ENCODE measurements at regions not wholly inside any gene's neighbourhood (a gene's known extent, or its start where the extent isn't known, plus 50 kb on each side); places are given as distances from the start of the nearest gene placed in this dataset.
"Not testable (repeated sequence)": the region's sequence is repeated elsewhere in the genome, so short reads cannot be mapped to it uniquely, and the experiment has no call there.

DNA sequence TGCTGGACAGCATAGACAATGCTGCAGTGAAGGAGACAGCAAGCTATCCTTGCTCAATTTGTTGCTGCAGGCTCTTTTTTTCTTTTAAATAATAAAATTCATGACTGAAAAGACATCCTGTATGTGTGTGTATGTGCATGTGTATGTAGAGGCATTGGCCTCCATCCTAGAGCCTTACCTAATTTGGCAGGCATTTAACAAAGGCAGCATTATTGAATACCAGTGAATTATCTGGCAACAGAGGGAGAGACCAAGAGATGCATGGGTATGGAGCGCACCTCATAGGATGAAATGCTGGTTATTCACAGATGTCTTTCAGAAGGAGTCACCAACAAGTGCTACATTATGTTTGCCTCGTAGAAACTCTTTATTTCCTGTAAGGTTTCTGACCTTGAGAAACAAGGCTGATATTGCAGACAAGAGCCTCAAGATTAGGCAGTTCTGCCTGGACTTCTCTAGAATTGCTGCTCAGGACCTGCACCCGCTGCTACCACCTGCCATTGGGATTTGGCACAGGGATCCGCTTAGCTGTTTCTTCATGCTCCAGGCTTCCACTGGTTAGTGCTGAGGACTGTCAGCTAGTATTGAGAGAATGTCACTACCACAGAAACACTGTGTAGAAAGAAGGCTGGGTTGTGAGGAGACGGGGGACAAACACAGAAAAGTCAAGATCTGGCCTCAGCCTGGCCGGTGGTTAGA, 247.7 kb upstream of the RFX3 start:
- no peak for DNase-seq (ENCODE audit: low read depth in 2 of 2)

DNA sequence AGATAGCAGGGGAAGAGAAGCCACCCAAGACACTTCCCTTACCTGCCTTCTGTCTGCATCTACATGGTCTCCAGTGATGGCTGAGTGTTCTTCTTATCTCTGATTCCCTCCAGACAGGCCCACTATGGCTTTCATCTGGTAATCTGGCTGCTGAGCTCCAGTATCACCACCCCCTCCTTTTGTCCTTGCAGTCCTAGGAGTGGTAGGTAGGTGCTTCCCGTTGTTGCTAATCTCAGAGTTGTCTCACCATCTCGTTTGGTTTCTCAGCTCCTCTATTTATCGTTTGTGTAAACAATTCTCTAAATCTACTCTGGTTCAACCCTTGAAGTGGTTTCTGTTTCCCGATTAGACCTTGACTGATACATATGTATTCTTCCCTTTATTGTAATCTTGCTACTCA, 243.8 kb upstream of the RFX3 start:
- DNase-seq (ENCODE audit: low read depth in 2 of 2) = no peak

DNA sequence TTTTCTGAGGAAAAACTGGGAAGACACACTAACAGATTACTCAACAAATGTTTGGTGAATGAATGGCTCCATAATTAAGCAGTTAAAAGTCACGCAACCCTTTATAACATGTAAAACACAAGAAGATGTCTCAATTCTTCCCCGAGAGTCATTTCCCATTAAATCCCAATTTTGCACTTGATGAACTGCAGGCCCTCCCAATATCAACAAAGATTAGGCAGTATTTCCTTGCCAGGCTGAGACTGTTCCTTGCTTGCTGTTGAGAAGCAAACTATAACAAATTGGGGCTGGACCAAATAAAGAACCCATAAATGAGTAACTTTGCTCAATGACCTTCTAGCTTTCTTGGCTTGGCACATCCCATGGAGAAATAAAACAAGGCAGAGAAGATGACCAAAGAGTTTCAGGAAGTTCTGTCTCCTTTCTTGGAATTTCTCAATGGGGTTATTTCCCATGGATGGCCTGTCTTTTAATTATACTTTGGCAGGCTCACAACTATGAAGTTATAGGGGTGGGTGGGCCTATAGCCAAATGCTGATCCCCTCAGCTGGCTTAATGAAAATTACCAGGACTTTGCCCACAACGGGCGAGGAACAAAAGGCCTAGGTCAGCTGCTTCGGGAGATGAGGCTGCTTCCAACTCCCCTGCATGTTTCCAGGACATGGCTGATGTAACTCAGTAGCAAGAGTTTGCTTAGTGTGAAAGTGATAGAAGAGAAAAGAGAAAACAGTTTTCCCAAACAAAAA, 243.1 kb upstream of the RFX3 start:
- no peak for DNase-seq (ENCODE audit: low read depth in 2 of 2)

DNA sequence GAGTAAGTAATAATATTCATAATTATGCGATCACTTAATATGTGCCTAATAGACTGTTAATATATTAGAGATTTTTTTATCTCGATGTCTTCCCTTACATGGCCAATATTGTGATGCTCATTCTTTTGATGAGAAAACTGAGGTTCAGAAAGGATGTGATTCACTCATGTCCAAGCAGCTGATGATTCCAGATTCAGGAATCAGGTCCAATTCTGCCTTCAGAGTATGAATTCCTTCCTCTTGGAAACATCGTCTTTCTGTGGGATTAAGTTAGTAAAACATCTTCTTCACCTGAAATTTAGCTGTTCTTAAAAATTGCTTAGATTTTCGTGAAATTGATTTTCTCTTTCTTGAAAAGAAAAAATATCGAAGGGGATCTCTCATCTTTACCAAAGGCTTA, 242.5 kb upstream of the RFX3 start:
- no peak for DNase-seq (ENCODE audit: low read depth in 2 of 2)

DNA sequence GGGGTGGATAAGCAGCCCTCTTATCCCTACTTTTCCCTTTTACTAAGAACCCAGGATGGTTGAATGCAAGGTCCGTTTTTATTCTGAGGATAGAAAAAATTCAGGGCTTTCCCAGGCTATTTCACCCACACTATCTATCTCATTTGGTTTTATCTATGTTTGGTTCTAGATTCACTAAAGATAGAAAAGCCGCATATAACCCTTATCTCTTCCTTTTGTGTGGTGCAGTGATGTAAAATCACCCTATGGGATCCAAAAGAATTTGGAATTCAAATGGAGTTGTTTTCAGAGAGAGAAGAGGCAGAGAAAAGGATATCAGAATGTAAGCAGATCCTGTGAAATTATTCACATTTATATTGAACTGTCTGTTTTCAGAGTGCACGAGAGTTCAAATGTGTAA, 236.3 kb upstream of the RFX3 start:
- no peak for DNase-seq (ENCODE audit: low read depth in 2 of 2)

DNA sequence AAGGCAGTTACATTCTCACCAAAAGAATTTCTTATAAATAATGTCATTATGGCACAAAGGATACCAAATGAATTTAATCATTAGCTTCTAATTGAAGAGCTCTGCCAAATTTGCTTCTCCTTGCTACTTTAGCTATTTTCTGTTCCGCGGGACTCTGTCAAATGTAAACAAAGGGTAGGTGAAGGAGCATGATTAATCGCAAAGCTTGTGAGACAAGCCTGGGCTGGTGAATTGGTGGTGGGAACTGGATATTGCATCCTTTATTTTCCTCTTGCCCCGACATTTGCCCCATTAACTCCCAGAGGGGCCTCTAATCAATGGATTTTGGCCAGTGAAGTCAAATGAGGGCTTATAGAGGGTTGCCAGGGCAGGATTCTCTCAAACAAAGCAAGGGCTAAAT, 234.2 kb upstream of the RFX3 start:
- peak in 1 of 2 donors; percentile 17 for DNase-seq (ENCODE audit: low read depth in 2 of 2)

DNA sequence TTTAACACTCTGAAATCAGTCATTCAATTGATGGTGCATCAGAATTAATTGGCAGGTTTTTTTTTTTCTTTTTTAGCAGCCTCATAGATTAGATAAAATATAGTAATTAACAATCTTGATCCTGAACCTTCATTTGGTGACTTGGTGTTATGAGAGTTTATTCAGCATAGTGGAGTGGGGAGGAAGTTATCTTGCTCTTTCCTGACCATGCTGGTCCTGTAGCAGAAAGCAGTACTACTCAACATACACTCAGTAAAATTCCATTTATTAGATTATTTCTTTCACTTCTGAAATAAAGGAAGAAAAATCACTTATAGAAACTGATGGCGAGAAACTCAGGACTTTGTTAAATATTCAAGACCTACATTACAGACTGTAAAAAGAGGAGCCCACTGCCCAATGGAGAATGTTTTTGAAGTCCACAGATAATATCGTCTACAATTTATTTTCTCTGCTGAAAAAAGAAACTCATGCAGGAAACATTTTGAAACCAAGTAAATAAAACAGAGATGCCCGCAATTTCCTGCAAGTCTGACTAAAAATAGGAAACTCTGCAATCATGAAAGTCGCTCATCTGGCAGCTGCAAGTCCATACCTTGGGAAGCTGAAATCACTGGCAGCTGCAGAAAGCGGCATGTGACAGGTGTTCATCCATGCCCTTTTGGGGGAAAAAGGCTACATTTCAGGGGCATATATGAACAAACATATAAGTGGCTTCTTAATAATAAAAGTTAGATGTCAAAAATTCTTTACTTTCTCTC, 233.2 kb upstream of the RFX3 start:
- peak; percentile 2 to 29 for DNase-seq (ENCODE audit: low read depth in 2 of 2)

DNA sequence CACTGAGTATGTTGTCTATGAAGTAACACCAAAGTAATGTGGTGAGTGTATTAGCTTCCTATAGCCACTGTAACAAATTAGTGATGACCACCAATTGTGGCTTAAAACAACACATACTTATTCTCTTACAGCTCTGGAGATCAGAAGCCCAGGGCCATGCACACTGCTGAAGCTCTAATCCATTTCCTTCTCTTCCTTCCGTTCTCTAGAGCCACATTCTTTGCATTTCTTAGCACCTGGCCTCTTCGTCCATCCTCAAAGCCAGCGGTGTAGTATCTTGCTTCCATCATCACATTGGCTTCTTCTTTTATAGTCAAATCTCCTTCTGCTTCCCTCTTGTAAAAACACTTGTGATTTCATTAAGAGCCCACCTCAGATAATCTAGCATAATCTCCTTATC, 230.3 kb upstream of the RFX3 start:
- no peak for DNase-seq (ENCODE audit: low read depth in 2 of 2)

DNA sequence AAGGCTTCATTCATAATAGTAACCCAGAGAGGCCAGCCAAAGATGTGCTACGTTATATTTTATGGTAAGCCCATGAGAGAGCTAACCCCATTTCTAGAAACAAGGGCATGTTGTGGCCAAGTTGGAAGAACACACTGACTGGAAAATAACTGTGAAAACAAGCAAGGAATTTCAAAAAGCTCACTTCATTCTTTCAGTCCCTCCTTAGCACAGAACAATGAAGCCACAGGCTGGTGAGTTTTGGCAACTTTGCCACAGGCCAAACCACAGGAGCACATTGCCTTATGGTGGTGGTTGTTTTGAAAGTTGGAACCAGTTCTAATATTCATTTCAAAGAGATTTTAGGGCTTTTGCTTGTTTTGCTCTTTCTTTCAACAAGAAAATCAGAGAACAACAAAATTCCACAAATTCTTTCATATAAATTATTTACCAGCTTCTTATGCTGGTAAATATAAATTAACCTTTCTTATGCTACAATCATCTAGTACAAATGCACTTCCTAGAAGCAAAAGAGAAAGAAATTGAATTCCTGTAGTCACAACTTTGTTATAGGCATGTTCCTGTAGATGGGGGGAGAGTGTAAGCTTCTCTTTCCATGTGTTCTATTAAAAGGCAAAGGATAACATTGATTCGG, 225.4 kb upstream of the RFX3 start:
- DNase-seq (ENCODE audit: low read depth in 2 of 2) = peak in 1 of 2 donors; percentile 18

DNA sequence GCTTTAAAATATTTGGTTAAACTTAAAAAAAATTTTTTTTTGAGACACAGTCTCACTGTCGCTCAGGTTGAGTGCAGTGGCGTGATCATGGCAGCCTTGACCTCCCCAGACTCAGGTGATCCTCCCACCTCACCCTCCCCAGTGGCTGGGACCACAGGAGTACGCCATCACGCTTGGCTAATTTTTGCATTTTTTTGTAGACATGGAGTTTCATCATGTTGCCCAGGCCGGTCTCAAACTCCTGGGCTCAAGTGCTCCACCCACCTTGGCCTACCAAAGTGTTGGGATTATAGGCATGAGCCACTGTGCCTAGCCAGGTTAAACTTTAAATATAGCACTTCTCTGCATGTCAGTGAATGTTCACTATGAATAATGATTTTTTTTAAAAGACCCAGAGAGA, 224.5 kb upstream of the RFX3 start:
- no peak for DNase-seq (ENCODE audit: low read depth in 2 of 2)

DNA sequence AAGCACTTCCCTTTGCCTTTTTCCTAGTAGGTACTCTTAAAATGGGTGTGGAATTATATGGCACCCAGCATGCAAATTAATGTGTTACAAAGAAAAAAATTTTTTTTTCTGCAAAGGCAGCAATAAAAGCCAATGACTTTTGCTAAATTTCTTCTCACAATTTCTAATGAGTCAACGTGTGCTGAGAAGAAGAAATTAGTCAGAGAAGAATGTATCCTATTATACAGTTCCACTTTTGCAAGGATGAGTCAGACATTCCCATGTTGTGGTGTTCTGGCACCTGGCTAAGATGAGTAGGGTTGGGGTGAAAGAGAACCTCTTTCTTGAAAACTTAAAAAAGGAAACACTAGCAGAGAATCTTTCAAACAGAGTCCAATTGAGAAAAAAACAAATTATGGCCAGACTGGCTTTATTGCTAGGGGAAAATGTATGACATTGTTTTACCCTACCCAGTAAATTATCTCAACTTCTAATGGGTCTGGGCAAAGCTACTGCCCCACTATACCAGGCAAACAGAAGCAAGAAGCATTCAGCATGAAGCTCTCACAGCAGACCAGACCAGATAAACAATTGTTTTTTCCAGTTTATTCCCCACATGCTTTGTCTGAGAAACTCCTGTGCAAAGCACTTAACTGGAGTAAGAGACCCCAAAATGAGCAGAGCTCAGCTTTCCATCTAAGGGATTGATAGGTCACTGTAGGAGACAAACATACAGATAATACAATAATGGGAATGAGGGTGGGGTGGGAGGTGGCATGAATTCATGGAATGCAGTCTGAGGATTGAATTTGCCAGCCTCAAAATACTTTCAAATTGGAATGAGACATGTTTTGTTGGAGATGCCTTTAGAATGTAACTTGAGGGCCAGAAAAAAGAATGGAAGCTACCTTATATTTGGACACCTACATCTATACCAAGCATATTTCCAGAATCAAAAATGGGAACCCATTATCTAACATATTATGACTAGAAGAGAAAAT, 220.8 kb upstream of the RFX3 start:
- DNase-seq (ENCODE audit: low read depth in 2 of 2) = peak; percentile 2 to 56

DNA sequence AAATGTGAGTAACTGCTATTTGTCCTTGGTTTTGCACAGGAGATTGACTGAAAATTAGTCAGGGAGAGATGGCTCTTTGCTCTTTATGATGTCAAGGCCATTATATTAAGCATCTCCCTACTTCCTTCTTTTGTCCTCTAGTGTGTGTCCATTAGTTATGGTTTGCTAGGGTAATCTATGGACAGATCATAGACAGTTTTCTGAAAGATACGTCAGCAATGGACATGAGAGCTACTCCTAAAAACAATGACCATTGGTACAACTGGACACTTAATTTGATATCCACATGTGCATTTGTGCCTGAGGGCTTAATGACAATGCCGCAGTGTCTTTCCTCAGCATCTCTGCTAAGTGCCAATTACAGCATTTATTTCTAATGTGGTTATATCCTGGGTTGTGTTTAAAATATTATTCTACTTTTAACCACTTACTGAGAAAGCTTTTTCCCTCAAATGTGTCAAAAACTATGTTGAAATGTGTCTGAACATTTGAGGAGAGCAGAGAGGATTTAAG, 218.2 kb upstream of the RFX3 start:
- no peak for DNase-seq (ENCODE audit: low read depth in 2 of 2)

DNA sequence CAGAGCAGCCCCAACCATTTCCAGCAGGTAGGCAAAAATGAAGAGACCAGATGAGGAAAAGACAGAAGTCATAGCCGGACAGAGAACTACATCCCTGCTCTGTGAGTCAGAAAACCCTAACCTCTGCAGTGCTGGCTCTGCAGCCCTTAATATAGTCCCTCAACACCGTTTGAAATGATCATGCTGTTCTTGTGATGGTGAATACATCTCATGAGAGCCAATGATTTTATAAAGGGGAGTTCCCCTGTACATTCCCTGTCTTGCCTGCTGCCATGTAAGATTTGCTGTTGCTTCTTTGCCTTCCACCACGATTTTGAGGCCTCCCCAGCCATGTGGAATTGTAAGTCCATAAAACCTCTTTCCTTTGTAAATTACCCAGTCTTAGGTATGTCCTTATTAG, 216.8 kb upstream of the RFX3 start:
- DNase-seq (ENCODE audit: low read depth in 2 of 2) = no peak

DNA sequence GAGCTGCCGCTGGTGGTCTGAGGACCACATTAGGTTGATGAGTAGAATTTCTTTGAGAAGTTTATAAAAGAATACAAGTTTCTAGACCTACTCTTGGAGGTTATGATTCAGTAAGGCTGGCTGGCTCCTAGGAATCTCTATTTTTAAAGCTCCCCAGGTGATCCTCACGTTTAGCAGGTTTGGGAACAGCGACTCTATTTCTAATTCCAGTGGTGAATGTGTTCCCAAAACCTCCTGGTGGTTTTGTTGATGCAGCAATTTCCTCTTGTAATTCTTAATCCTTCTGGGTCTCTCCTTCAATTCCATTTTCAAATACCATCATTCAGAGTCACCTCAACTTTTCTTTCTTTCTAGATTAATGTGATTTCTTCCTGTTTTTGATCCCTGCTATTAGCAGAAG, 215.9 kb upstream of the RFX3 start:
- DNase-seq (ENCODE audit: low read depth in 2 of 2) = no peak

DNA sequence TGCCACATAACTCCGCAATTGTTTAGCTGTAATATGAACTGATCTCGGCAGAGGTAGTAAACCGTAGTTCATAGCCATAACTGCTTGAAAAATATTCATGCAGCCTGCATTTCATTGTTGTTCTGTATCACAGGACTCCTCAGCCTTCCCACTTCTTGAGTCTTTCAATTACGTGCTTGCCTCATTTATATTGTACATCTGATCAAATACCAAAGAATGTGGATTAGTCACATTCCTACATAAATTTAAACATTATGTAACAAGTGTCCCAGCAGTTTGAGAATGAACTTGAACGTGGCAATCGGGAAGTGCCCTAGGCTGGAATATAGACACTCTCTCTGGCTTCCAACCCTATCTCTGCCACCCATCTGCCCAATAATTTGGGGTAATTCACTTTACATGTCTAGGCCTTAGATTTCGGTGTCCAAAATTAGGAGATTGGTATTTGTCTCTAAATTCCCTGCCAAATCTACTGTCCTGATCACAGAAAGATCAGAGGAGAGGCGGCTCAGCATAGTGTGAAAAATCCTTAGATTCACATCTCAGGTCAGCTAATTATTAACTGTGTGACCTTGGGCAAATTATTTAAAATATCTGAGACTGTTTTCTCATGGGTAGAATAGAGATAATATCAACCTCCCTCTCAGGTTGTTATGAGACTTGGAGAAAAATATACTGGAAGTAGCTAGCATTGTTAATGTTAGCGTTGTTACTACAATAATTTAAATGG, 215.1 kb upstream of the RFX3 start:
- DNase-seq (ENCODE audit: low read depth in 2 of 2) = no peak

DNA sequence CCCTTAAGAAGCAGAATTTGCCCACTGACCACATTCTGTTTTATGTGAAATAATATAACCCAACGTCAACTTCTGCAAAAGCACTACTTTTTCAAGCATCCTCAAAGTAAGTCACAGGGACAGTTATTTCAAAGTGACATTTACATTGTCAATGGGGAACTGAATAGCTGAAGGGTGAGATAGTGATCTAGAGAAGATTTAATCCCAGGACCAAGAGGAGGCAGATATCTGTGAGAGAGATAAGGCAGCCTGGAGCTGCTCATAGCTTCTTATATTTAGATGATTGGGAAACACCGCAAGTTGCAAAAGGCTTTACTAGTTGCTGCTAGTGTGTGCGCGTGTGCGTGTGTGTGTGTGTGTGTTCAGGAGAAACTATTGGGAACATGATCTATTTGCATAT, 210.4 kb upstream of the RFX3 start:
- DNase-seq (ENCODE audit: low read depth in 2 of 2) = no peak

DNA sequence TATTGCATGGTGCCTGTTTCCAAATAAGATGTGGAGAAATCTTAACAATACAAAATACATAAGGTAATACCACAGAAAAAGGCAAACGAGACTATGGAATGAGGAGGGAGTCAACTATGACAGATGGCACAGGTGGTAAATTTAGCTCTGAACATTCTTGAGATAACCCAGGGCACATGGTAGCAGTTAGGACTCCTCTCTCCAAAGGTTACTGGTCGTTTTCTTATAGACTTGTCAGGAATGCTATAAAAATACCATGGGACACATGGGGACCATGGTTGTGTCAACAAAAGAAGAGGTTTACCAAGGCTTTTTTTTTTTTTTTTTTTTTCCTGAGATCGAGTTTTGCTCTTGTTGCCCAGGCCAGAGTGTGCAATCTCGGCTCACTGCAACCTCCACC, 209.4 kb upstream of the RFX3 start:
- no peak for DNase-seq (ENCODE audit: low read depth in 2 of 2)

DNA sequence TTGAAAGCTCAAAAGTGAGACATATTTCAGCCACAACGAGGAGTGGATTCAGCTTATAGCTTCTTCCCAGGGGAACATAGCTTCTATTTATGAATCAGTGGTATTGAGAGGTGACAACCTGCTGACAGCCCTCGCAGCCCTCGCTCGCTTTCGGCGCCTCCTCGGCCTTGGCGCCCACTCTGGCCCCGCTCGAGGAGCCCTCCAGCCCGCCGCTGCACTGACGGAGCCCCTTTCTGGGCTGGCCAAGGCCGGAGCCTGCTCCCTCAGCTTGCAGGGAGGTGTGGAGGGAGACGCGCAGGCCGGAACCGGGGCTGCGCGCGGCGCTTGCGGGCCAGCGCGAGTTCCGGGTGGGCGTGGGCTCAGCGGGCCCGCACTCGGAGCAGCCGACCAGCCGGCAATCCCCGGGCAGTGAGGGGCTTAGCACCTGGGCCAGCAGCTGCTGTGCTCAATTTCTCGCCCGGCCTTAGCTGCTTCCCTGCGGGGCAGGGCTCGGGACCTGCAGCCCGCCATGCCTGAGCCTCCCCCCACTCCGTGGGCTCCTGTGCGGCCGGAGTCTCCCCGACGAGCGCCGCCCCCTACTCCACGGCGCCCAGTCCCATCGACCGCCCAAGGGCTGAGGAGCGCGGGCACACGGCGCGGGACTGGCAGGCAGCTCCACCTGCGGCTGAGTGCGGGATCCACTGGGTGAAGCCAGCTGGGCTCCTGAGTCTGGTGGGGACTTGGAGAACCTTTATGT, 207.9 kb upstream of the RFX3 start:
- not testable (repeated sequence) for DNase-seq (ENCODE audit: low read depth in 2 of 2)

DNA sequence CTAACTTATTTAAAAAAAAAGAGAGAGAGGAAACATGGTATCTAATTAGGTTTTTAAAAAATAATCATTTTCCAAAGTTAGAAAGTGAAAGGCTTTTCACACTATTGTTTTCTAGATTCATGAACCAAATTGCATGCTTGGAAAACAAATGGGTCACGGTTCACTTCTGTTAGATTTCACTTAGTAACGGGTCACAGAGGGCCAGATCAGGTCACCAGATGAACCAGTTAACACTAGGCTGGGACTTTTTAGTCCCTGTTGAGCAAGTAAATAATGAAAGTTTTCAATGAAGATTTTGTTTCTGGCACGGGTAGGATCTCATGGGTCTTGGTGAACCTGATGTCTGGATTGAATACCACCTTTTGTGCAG, 207.2 kb upstream of the RFX3 start:
- DNase-seq (ENCODE audit: low read depth in 2 of 2) = no peak
